IPS DF 6.9 (cell line): ENCODE measurements at regions not wholly inside any gene's neighbourhood (a gene's known extent, or its start where the extent isn't known, plus 50 kb on each side); places are given as distances from the start of the nearest gene placed in this dataset.

ENCODE experiments used
- DNase-seq: peaks from one replicate; pipeline ENCODE4 v3.0.0-alpha.2; 2013; ENCODE audit warnings: low read depth, low spot score
- H3K27ac ChIP-seq: one replicate; pipeline ENCODE4 v1.5.1; 2013; ENCODE audit warnings: low read length, control low read depth
- H3K27me3 ChIP-seq: 2 replicates; pipeline ENCODE4 v1.6.1; 2013; ENCODE audit warnings: mild to moderate bottlenecking, low read length; ENCODE audit not compliant: control insufficient read depth, insufficient read depth
- H3K36me3 ChIP-seq: 2 replicates; pipeline ENCODE4 v1.6.1; 2013; ENCODE audit warnings: low read length; ENCODE audit not compliant: control insufficient read depth, insufficient read depth
- H3K4me1 ChIP-seq: 2 replicates; pipeline ENCODE4 v1.6.1; 2013; ENCODE audit warnings: low read length; ENCODE audit not compliant: control insufficient read depth, insufficient read depth
- H3K4me3 ChIP-seq: 2 replicates; pipeline ENCODE4 v1.5.1; 2013; ENCODE audit warnings: mild to moderate bottlenecking, low read length
- H3K9me3 ChIP-seq: 2 replicates; pipeline ENCODE4 v1.6.1; 2013; ENCODE audit warnings: low read length, inconsistent platforms; ENCODE audit not compliant: control insufficient read depth, insufficient read depth
- WGBS: extraction: QIAGEN DNeasy Blood & Tissue Kit; methylation state at CpG from one replicate; pipeline ENCODE4 v1.1.7; 2013; ENCODE audit warnings: mixed read lengths, missing lambda C conversion rate; ENCODE audit not compliant: insufficient read length, insufficient coverage; 5-methylcytosine and 5-hydroxymethylcytosine counted together

- H3K27me3 ChIP-seq = no peaks in the 10 kb centered on the region
- DNase-seq = no peak
- no peaks in the 10 kb centered on the region for H3K36me3 ChIP-seq
- no peaks in the 10 kb centered on the region for H3K4me1 ChIP-seq
- no peaks in the 10 kb centered on the region for H3K9me3 ChIP-seq
- WGBS = no CpG with 5 or more reads among the region's 14 CpGs
- H3K4me3 ChIP-seq = no peak overlapping the region
- H3K27ac ChIP-seq = no peak overlapping the region
These were observed 373.2 kb upstream of the FIGN start for GRCh38 chr2:164109006-164109405.

DNA sequence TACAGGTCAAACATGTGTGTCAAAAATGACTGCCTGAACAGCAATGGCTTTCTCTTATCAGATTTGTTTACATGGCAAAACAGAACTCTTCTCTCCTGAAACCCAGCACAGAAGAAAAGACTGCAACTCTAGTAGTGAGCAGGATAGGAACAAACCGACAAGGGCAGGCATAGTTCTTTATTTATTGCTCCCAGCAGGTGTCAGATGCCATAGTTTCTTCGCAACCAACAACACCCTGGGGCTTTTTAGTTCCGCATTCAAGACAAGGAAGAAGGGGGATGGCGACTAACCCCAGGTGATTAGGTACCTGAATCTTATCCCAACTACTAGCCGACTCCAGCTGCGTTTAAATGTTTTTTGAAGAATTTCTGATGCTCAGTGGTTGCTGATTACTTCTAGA is 367.5 kb upstream of the FIGN start:
- Histone ChIP-seq H3K4me3 (no peak overlapping the region), H3K27ac (no peak overlapping the region), H3K36me3 (no peaks in the 10 kb centered on the region), H3K4me1 (no peaks in the 10 kb centered on the region), H3K9me3 (no peaks in the 10 kb centered on the region), H3K27me3 (no peaks in the 10 kb centered on the region)
- WGBS = no CpG with 5 or more reads among the region's 6 CpGs
- DNase-seq = peak; percentile 13

DNA sequence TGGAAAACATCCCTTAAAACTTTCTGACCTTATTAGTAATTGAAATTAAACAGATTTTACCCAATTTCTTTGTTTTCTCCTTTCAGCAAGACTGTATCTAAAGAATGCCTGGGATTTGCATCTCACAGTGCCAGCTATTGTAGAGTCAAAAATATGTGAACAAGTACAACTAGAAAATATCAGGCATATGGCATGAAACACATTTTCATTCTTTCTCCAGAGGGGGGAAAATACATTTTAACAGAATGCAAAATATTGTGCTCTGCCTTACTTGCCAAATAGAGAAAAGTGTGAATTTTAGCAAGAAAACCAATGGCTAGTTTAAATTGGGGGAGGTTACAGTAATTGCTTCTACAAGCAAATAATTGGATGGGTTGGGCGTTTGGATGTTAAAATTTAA is 366.6 kb upstream of the FIGN start:
- Histone ChIP-seq H3K27ac (no peak overlapping the region), H3K9me3 (no peaks in the 10 kb centered on the region), H3K36me3 (no peaks in the 10 kb centered on the region), H3K4me3 (no peak overlapping the region), H3K27me3 (no peaks in the 10 kb centered on the region), H3K4me1 (no peaks in the 10 kb centered on the region)
- 100% methylated on average over 1 of the region's 1 CpG for WGBS
- DNase-seq = no peak

DNA sequence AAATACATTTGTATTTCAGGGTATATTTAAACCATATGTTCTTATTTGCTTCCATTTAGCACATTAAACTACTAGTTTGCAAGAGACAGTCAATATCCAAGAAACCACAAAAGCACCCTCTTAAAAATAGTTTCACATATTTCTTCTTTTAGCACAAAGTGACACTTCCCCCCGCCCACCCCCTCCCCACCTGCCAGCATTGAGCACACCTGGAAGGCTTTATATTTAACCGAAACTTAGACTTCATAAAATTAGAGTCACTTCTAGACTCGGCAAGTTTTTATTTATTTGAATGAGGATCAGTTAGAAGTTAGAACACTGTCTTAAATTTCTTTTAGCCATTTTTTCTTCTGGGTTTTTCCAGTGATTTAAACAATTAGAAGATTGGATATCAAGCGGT is 355.9 kb upstream of the FIGN start:
- DNase-seq = no peak
- Histone ChIP-seq H3K9me3 (no peaks in the 10 kb centered on the region), H3K4me1 (no peaks in the 10 kb centered on the region), H3K27me3 (no peaks in the 10 kb centered on the region), H3K27ac (no peak overlapping the region), H3K4me3 (no peak overlapping the region), H3K36me3 (no peaks in the 10 kb centered on the region)
- no CpG with 5 or more reads among the region's 4 CpGs for WGBS

- Histone ChIP-seq H3K27ac (no peak overlapping the region), H3K27me3 (no peaks in the 10 kb centered on the region), H3K4me1 (no peaks in the 10 kb centered on the region), H3K4me3 (no peak overlapping the region), H3K9me3 (no peaks in the 10 kb centered on the region), H3K36me3 (no peaks in the 10 kb centered on the region)
- WGBS = no CpG with 5 or more reads among the region's 3 CpGs
- no peak for DNase-seq
These were observed 354.7 kb upstream of the FIGN start for GRCh38 chr2:164090533-164090932.

DNA sequence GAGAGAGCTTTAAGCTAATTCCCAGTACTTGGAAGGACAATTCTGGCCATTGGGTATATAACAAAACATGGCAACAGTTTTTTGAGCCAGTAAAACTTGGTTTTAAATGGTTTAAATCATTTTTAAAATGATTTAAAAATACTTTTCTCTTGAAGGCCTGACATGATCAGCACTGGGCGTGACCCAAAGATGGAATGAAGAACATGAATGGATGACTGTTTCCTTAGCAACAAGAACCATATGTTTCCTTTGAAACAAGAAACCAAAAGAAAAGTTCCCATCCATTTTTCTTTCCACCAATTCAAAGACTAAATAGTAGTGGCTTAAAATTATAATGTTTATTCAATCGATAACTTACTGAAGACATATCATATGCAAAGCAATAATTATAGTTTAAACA is 348.3 kb upstream of the FIGN start:
- Histone ChIP-seq H3K27ac (no peak overlapping the region), H3K4me1 (no peaks in the 10 kb centered on the region), H3K9me3 (no peaks in the 10 kb centered on the region), H3K36me3 (no peaks in the 10 kb centered on the region), H3K27me3 (no peaks in the 10 kb centered on the region), H3K4me3 (no peak overlapping the region)
- no CpG with 5 or more reads among the region's 2 CpGs for WGBS
- DNase-seq = no peak

DNA sequence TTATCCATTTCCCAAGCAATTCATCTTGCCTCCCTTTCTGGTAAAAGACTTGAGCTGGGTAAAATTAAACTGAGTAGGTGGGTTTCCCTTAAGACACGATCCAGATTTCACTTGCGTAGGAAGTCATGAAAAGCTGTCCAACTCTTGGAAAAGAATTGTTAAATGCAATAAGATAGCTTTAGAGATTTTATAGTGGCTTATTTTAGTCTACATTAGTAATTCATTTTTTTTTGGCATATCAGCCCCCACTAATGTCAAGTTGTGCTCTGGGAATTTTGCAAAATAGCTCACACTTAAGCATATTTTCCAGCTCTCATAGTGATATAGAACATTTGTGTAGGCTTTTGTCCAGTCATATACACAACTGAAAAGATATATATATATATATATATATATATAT is 344.7 kb upstream of the FIGN start:
- H3K9me3 ChIP-seq = no peaks in the 10 kb centered on the region
- no peak for DNase-seq
- H3K4me3 ChIP-seq = no peak overlapping the region
- H3K4me1 ChIP-seq = no peaks in the 10 kb centered on the region
- no peak overlapping the region for H3K27ac ChIP-seq
- WGBS = no CpG with 5 or more reads among the region's 2 CpGs
- no peaks in the 10 kb centered on the region for H3K27me3 ChIP-seq
- H3K36me3 ChIP-seq = no peaks in the 10 kb centered on the region

GRCh38 chr2:164079258-164079657 is 343.4 kb upstream of the FIGN start:
- Histone ChIP-seq H3K9me3 (no peaks in the 10 kb centered on the region), H3K27me3 (no peaks in the 10 kb centered on the region), H3K4me1 (no peaks in the 10 kb centered on the region), H3K4me3 (no peak overlapping the region), H3K27ac (no peak overlapping the region), H3K36me3 (no peaks in the 10 kb centered on the region)
- DNase-seq = no peak
- no CpG with 5 or more reads among the region's 2 CpGs for WGBS

DNA sequence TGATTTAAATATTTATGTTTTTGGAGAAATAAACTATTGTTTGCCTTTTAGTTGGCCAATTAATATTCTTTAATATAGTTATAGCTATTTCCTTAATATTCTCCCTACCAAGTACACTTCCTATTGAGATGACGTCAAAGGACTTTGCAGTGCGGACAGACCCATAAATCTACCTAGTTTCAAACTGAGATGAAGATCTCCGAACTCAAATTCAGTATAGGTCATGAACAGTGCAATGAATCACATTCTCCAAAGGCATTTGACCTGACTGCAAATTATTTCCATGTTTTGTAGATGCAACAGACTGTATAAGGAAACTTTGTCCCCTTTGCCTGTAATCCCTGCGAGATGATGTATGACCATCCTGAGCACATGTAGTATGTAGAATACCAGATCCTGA is 342.6 kb upstream of the FIGN start:
- Histone ChIP-seq H3K27me3 (no peaks in the 10 kb centered on the region), H3K4me1 (no peaks in the 10 kb centered on the region), H3K9me3 (no peaks in the 10 kb centered on the region), H3K36me3 (no peaks in the 10 kb centered on the region), H3K27ac (no peak overlapping the region), H3K4me3 (no peak overlapping the region)
- DNase-seq = no peak
- WGBS = no CpG with 5 or more reads among the region's 4 CpGs

DNA sequence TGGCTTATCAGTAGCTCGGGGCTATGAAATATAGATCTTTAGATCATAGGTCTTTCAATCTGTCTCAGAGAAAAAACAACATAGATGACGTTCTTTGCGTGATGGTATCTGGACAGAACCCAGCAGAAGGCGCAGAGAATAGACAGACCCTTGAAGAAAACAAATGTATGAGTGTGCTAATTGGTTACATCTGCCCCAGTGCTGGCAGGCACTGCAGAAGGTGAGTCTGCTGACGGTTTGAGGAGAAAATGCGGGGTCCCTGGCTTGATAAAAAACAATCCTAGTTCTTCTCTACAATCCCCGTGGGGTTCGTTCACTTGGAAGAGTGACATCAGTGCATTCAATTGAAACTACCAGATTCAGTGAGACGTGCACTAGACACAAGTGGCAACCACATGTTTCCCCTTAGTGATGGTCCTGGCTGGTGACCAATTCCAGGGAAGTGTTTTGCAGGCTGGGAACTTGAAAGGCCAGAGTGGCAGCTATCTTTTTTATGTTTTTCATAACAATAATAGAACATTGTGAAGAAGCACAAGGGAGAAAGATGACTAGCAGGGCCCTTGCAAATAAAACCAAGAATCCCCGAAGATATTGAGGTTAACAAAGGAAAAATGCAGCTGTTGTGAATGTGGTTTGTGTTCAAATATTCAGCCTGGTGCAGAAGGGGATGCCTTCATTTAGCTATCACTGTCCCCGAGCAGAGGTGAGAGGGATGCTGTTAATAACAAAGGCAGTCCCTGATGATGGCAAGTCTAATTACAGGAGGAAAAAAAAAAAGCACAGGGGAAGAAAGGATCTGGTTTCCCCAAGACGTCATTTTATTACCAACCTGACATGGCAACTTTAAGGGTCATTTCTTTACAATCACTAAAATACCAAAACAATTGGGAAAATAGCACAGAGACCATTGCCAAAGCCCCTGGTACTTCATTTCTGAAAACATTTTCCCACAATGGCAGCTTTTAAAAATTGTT is 337.6 kb upstream of the FIGN start:
- no CpG with 5 or more reads among the region's 12 CpGs for WGBS
- Histone ChIP-seq H3K4me3 (no peak overlapping the region), H3K27ac (no peak overlapping the region), H3K4me1 (peaks cover 1% of the 10 kb centered on the region; the same call in 1 of the 2 replicates), H3K27me3 (no peaks in the 10 kb centered on the region), H3K9me3 (no peaks in the 10 kb centered on the region), H3K36me3 (no peaks in the 10 kb centered on the region)
- DNase-seq = no peak

GRCh38 chr2:164069540-164069939 is 333.7 kb upstream of the FIGN start:
- Histone ChIP-seq H3K9me3 (no peaks in the 10 kb centered on the region), H3K27ac (no peak overlapping the region), H3K4me3 (no peak overlapping the region), H3K4me1 (peaks cover 1% of the 10 kb centered on the region; the same call in 1 of the 2 replicates), H3K27me3 (no peaks in the 10 kb centered on the region), H3K36me3 (no peaks in the 10 kb centered on the region)
- no peak for DNase-seq
- WGBS = no CpG with 5 or more reads among the region's 1 CpG
